RWPE2 (cell line): ENCODE measurements at regions not wholly inside any gene's neighbourhood (a gene's known extent, or its start where the extent isn't known, plus 50 kb on each side); places are given as distances from the start of the nearest gene placed in this dataset.
"Not testable (repeated sequence)": the region's sequence is repeated elsewhere in the genome, so short reads cannot be mapped to it uniquely, and the experiment has no call there.

Experiments used
- ATAC-seq: fragments of 200-7000 bp; cut with Tn5 transposase; 3 replicates; pipeline ENCODE4 v1.9.1; 2021; ENCODE audit warnings: low read depth
- DNase-seq: peaks from one replicate; pipeline ENCODE4 v3.0.0-alpha.2; 2020; ENCODE audit warnings: low spot score
- H3K27ac ChIP-seq: fragments of 450-650 bp; 2 replicates; pipeline ENCODE4 v1.5.1; 2017; ENCODE audit warnings: mild to moderate bottlenecking; ENCODE audit not compliant: poor library complexity, severe bottlenecking
- H3K27me3 ChIP-seq: fragments of 250-450 bp; sonication (Bioruptor Pico); 2 replicates; pipeline ENCODE4 v1.5.1; 2021; ENCODE audit warnings: mild to moderate bottlenecking, moderate library complexity; ENCODE audit not compliant: insufficient read depth, poor library complexity, severe bottlenecking
- H3K36me3 ChIP-seq: fragments of 250-450 bp; sonication (Bioruptor Pico); 2 replicates; pipeline ENCODE4 v1.5.1; 2020; ENCODE audit warnings: low read depth, mild to moderate bottlenecking, moderate library complexity
- H3K4me1 ChIP-seq: fragments of 250-450 bp; sonication (Bioruptor Pico); 2 replicates; pipeline ENCODE4 v1.5.1; 2021; ENCODE audit warnings: mild to moderate bottlenecking, moderate library complexity; ENCODE audit not compliant: insufficient read depth, poor library complexity, severe bottlenecking
- H3K4me3 ChIP-seq: fragments of 250-450 bp; sonication (Bioruptor Pico); 2 replicates; pipeline ENCODE4 v1.5.1; 2021; ENCODE audit warnings: mild to moderate bottlenecking, moderate library complexity; ENCODE audit not compliant: severe bottlenecking
- H3K9me3 ChIP-seq: fragments of 250-450 bp; sonication (Bioruptor Pico); 2 replicates; pipeline ENCODE4 v1.5.1; 2021; ENCODE audit warnings: mild to moderate bottlenecking, moderate library complexity; ENCODE audit not compliant: severe bottlenecking
- CTCF ChIP-seq: fragments of 450-650 bp; IDR thresholded peaks from one replicate; pipeline ENCODE4 v1.5.1; 2017; ENCODE audit warnings: mild to moderate bottlenecking, moderate library complexity; ENCODE audit not compliant: poor library complexity, severe bottlenecking

GRCh38 chr5:1734908-1735289 is 64.7 kb downstream of the MRPL36 start:
- no peak for TF ChIP-seq CTCF
- peaks cover under 1% of the 10 kb centered on the region for H3K9me3 ChIP-seq
- no peaks in the 10 kb centered on the region for H3K27me3 ChIP-seq
- no peak for DNase-seq
- H3K4me1 ChIP-seq: no peaks in the 10 kb centered on the region
- no peak overlapping the region for H3K27ac ChIP-seq
- H3K4me3 ChIP-seq: no peak overlapping the region
- no peak for ATAC-seq
- H3K36me3 ChIP-seq: no peaks in the 10 kb centered on the region

GRCh38 chr5:1734271-1734907 is 65.2 kb downstream of the MRPL36 start:
- H3K36me3 ChIP-seq: no peaks in the 10 kb centered on the region
- H3K4me1 ChIP-seq: no peaks in the 10 kb centered on the region
- ATAC-seq (no peak), DNase-seq (peak; percentile 70)
- H3K27me3 ChIP-seq: no peaks in the 10 kb centered on the region
- no peak overlapping the region for H3K4me3 ChIP-seq
- H3K9me3 ChIP-seq: no peaks in the 10 kb centered on the region
- no peak overlapping the region for H3K27ac ChIP-seq
- no peak for TF ChIP-seq CTCF

GRCh38 chr5:1733369-1733768 is 66.3 kb downstream of the MRPL36 start:
- DNase-seq (no peak), ATAC-seq (no peak)
- Histone ChIP-seq H3K4me1 (no peaks in the 10 kb centered on the region), H3K36me3 (no peaks in the 10 kb centered on the region), H3K27ac (no peak overlapping the region), H3K27me3 (no peaks in the 10 kb centered on the region), H3K9me3 (no peaks in the 10 kb centered on the region), H3K4me3 (no peak overlapping the region)
- TF ChIP-seq CTCF: no peak

- TF ChIP-seq CTCF: no peak
- Histone ChIP-seq H3K4me1 (no peaks in the 10 kb centered on the region), H3K36me3 (no peaks in the 10 kb centered on the region), H3K4me3 (no peak overlapping the region), H3K9me3 (no peaks in the 10 kb centered on the region), H3K27ac (no peak overlapping the region), H3K27me3 (no peaks in the 10 kb centered on the region)
- ATAC-seq (no peak), DNase-seq (peak; percentile 61)
Measured at GRCh38 chr5:1732945-1733344, 66.7 kb downstream of the MRPL36 start.

- H3K4me3 ChIP-seq: no peak overlapping the region
- no peaks in the 10 kb centered on the region for H3K27me3 ChIP-seq
- no peak overlapping the region for H3K27ac ChIP-seq
- 0 out of 3 replicates have a peak, but pooled peaks have one; percentile 18 for ATAC-seq
- no peaks in the 10 kb centered on the region for H3K36me3 ChIP-seq
- no peaks in the 10 kb centered on the region for H3K4me1 ChIP-seq
- no peaks in the 10 kb centered on the region for H3K9me3 ChIP-seq
- TF ChIP-seq CTCF: no peak
- peak; percentile 53 for DNase-seq
Measured at GRCh38 chr5:1732238-1732941, 67.2 kb downstream of the MRPL36 start.

GRCh38 chr5:1731855-1732237 is 67.8 kb downstream of the MRPL36 start:
- H3K4me1 ChIP-seq, H3K4me3 ChIP-seq, H3K27me3 ChIP-seq, ATAC-seq, H3K9me3 ChIP-seq, H3K27ac ChIP-seq, H3K36me3 ChIP-seq: not testable (repeated sequence)
- DNase-seq: peak; percentile 38
